Neural cell (in vitro differentiated cells): ENCODE measurements at regions not wholly inside any gene's neighbourhood (a gene's known extent, or its start where the extent isn't known, plus 50 kb on each side); places are given as distances from the start of the nearest gene placed in this dataset.

Experiments
- CTCF ChIP-seq: fragments of 450-650 bp; IDR thresholded peaks from 2 replicates; pipeline ENCODE4 v1.5.1; 2014; ENCODE audit warnings: antibody characterized with exemption, mild to moderate bottlenecking, moderate library complexity; ENCODE audit not compliant: poor library complexity, severe bottlenecking
- EP300 ChIP-seq: fragments of 450-650 bp; conservative IDR thresholded peaks from 2 replicates; pipeline ENCODE4 v1.6.1; 2014; ENCODE audit warnings: antibody characterized with exemption, mild to moderate bottlenecking, moderate library complexity; ENCODE audit not compliant: poor library complexity, severe bottlenecking
- EZH2 ChIP-seq: fragments of 200-600, 300-800 bp; shearing (Covaris generic), sonication (generic); IDR thresholded peaks from 2 replicates; pipeline ENCODE4 v1.6.1; 2014; ENCODE audit warnings: antibody characterized with exemption, low read length, borderline replicate concordance, mild to moderate bottlenecking; ENCODE audit not compliant: insufficient read depth, poor library complexity, severe bottlenecking
- MXI1 ChIP-seq: fragments of 450-650 bp; conservative IDR thresholded peaks from 2 replicates; pipeline ENCODE4 v1.6.1; 2014; ENCODE audit warnings: antibody characterized with exemption, mild to moderate bottlenecking; ENCODE audit not compliant: poor library complexity, severe bottlenecking
- POLR2AphosphoS5 ChIP-seq: IDR thresholded peaks from 2 replicates; pipeline ENCODE4 v1.6.1; 2012
- RAD21 ChIP-seq: fragments of 450-650 bp; conservative IDR thresholded peaks from 2 replicates; pipeline ENCODE4 v1.6.1; 2014; ENCODE audit warnings: antibody characterized with exemption, mild to moderate bottlenecking, moderate library complexity
- REST ChIP-seq: IDR thresholded peaks from 2 replicates; pipeline ENCODE4 v1.6.1; 2012; ENCODE audit warnings: borderline replicate concordance

- TF ChIP-seq CTCF (no peak), RAD21 (no peak), EZH2 (no peak), POLR2AphosphoS5 (no peak), EP300 (no peak), MXI1 (no peak), REST (no peak)
These were observed 363.5 kb downstream of the GRB14 start for GRCh38 chr2:164257742-164258141.
